ENCODE measurements at regions not wholly inside any gene's neighbourhood (a gene's known extent, or its start where the extent isn't known, plus 50 kb on each side); places are given as distances from the start of the nearest gene placed in this dataset.

DNA sequence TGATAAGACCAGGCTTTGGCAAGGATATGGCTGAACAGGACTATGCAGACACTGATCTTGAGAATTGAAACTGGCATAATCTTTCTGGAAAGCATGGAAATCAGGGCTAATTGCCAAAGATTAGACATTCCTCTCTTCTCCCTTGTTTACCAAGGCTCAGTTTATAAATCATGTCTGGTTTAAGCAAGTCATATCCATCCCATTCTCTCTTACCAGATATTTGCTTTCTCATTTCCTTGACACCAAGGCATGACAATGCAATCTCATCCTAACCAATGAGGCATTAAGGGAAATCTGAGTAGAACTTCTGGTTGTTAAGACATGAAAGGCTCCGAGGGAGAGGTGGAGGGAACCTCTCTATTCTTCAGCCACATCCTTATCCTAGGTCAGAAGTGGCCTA is 110.3 kb upstream of the CEP85L start:
- WGBS (ENCODE audit: low lambda C conversion rate): 50% methylated on average over 1 of the region's 1 CpG
- TF ChIP-seq TAF1 (IDR thresholded peaks at IDR 0.05; ENCODE audit: borderline replicate concordance, low read depth, low read length) (no peak), POLR2AphosphoS5 (IDR thresholded peaks at IDR 0.05; ENCODE audit: low read depth, low read length) (no peak), TCF12 (IDR thresholded peaks at IDR 0.05) (no peak), NRF1 (IDR thresholded peaks at IDR 0.05; ENCODE audit: low read depth, low read length) (no peak), CHD2 (IDR thresholded peaks at IDR 0.05; ENCODE audit: low read length, partially characterized antibody) (no peak)
- TF ChIP-seq, protein P1, sequence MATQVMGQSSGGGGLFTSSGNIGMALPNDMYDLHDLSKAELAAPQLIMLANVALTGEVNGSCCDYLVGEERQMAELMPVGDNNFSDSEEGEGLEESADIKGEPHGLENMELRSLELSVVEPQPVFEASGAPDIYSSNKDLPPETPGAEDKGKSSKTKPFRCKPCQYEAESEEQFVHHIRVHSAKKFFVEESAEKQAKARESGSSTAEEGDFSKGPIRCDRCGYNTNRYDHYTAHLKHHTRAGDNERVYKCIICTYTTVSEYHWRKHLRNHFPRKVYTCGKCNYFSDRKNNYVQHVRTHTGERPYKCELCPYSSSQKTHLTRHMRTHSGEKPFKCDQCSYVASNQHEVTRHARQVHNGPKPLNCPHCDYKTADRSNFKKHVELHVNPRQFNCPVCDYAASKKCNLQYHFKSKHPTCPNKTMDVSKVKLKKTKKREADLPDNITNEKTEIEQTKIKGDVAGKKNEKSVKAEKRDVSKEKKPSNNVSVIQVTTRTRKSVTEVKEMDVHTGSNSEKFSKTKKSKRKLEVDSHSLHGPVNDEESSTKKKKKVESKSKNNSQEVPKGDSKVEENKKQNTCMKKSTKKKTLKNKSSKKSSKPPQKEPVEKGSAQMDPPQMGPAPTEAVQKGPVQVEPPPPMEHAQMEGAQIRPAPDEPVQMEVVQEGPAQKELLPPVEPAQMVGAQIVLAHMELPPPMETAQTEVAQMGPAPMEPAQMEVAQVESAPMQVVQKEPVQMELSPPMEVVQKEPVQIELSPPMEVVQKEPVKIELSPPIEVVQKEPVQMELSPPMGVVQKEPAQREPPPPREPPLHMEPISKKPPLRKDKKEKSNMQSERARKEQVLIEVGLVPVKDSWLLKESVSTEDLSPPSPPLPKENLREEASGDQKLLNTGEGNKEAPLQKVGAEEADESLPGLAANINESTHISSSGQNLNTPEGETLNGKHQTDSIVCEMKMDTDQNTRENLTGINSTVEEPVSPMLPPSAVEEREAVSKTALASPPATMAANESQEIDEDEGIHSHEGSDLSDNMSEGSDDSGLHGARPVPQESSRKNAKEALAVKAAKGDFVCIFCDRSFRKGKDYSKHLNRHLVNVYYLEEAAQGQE (IDR thresholded peaks at IDR 0.05; ENCODE audit: low read depth, low read length): no peak
- TF ChIP-seq, protein P2, sequence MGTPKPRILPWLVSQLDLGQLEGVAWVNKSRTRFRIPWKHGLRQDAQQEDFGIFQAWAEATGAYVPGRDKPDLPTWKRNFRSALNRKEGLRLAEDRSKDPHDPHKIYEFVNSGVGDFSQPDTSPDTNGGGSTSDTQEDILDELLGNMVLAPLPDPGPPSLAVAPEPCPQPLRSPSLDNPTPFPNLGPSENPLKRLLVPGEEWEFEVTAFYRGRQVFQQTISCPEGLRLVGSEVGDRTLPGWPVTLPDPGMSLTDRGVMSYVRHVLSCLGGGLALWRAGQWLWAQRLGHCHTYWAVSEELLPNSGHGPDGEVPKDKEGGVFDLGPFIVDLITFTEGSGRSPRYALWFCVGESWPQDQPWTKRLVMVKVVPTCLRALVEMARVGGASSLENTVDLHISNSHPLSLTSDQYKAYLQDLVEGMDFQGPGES (IDR thresholded peaks at IDR 0.05; ENCODE audit: low read depth, low read length): no peak
- TF ChIP-seq, protein P3, sequence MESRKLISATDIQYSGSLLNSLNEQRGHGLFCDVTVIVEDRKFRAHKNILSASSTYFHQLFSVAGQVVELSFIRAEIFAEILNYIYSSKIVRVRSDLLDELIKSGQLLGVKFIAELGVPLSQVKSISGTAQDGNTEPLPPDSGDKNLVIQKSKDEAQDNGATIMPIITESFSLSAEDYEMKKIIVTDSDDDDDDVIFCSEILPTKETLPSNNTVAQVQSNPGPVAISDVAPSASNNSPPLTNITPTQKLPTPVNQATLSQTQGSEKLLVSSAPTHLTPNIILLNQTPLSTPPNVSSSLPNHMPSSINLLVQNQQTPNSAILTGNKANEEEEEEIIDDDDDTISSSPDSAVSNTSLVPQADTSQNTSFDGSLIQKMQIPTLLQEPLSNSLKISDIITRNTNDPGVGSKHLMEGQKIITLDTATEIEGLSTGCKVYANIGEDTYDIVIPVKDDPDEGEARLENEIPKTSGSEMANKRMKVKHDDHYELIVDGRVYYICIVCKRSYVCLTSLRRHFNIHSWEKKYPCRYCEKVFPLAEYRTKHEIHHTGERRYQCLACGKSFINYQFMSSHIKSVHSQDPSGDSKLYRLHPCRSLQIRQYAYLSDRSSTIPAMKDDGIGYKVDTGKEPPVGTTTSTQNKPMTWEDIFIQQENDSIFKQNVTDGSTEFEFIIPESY (IDR thresholded peaks at IDR 0.05; ENCODE audit: borderline replicate concordance, low read depth): no peak
- TF ChIP-seq, protein P4, sequence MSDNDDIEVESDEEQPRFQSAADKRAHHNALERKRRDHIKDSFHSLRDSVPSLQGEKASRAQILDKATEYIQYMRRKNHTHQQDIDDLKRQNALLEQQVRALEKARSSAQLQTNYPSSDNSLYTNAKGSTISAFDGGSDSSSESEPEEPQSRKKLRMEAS (IDR thresholded peaks at IDR 0.05; ENCODE audit: low read depth): no peak
- TF ChIP-seq, protein P5, sequence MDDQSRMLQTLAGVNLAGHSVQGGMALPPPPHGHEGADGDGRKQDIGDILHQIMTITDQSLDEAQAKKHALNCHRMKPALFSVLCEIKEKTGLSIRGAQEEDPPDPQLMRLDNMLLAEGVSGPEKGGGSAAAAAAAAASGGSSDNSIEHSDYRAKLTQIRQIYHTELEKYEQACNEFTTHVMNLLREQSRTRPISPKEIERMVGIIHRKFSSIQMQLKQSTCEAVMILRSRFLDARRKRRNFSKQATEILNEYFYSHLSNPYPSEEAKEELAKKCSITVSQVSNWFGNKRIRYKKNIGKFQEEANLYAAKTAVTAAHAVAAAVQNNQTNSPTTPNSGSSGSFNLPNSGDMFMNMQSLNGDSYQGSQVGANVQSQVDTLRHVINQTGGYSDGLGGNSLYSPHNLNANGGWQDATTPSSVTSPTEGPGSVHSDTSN (IDR thresholded peaks at IDR 0.05): no peak
- CTCF ChIA-PET: interaction anchor here (1.9 kb wide), 1 partner anchor 10 kb away, joined by 5 read pairs; no protein-coding TSS in a partner anchor

More for the DNA sequence above, 110.3 kb upstream of the CEP85L start:
- Histone ChIP-seq H3K4me2 (no peak overlapping the region), H3K4me3 (ENCODE audit: low read depth in 2 of 2, low read length in 1 of 2) (no peak overlapping the region), H4K20me1 (ENCODE audit: insufficient read depth) (no peaks in the 10 kb centered on the region), H3K27me3 (ENCODE audit: insufficient read depth) (no peaks in the 10 kb centered on the region; the same call in 1 of the 2 replicates), H3K79me2 (ENCODE audit: insufficient read depth) (no peaks in the 10 kb centered on the region), H3K4me1 (ENCODE audit: control insufficient read depth in 1 of 2, insufficient read depth in 2 of 2, low read depth in 1 of 2, low read length in 1 of 2) (no peaks in the 10 kb centered on the region), H3K9me3 (no peaks in the 10 kb centered on the region), H3K9me2 (no peaks in the 10 kb centered on the region), H3K36me3 (replicated peaks in 1 of 2; ENCODE audit: control insufficient read depth in 1 of 2, insufficient read depth in 2 of 2, low read length in 1 of 2) (no peaks in the 10 kb centered on the region), H3K9ac (no peak overlapping the region), H3K27ac (ENCODE audit: low read depth in 2 of 2, low read length in 1 of 2) (no peak overlapping the region), H3F3A (replicated peaks; ENCODE audit: insufficient read depth) (no peaks in the 10 kb centered on the region), H2AFZ (ENCODE audit: low read depth) (no peak overlapping the region)
- DNase-seq: no peak
- POLR2A ChIA-PET: interaction anchor here (0.7 kb wide), 1 partner anchor 179 kb away, joined by 3 read pairs; no protein-coding TSS in a partner anchor
